Calu3 (cell line): ENCODE measurements at regions not wholly inside any gene's neighbourhood (a gene's known extent, or its start where the extent isn't known, plus 50 kb on each side); places are given as distances from the start of the nearest gene placed in this dataset.

Experiments
- BruUV-seq: library from RNA; stranded (reverse); fragments of 400-500 nt; replicated peaks from 2 replicates; lab custom pipeline; 2021; lab: Mats Ljungman, UMichigan
- CTCF ChIA-PET: fragments of 300-600 bp; sonication (Branson Sonifier 250); formaldehyde crosslinking; loops from one replicate; lab custom pipeline; 2022; ENCODE audit warnings: antibody characterized with exemption; lab: Charles Lee
- DNase-seq: peaks from one replicate; pipeline ENCODE4 v3.0.0; 2022
- H3K27ac Mint-ChIP-seq: one replicate; pipeline ENCODE4 v1.8.0; 2022; ENCODE audit warnings: mixed read lengths; ENCODE audit not compliant: unreplicated experiment
- H3K27me3 Mint-ChIP-seq: one replicate; pipeline ENCODE4 v1.8.0; 2022; ENCODE audit warnings: mixed read lengths; ENCODE audit not compliant: unreplicated experiment
- H3K36me3 Mint-ChIP-seq: one replicate; pipeline ENCODE4 v1.8.0; 2022; ENCODE audit warnings: mild to moderate bottlenecking, moderate library complexity, mixed read lengths; ENCODE audit not compliant: insufficient read depth, unreplicated experiment
- H3K4me1 Mint-ChIP-seq: one replicate; pipeline ENCODE4 v1.8.0; 2022; ENCODE audit warnings: mild to moderate bottlenecking, low read depth, mixed read lengths; ENCODE audit not compliant: unreplicated experiment
- H3K4me3 Mint-ChIP-seq: one replicate; pipeline ENCODE4 v1.8.0; 2022; ENCODE audit warnings: mild to moderate bottlenecking, low read depth, moderate library complexity, mixed read lengths; ENCODE audit not compliant: unreplicated experiment
- H3K9me3 Mint-ChIP-seq: one replicate; pipeline ENCODE4 v1.8.0; 2022; ENCODE audit warnings: low read depth, mixed read lengths; ENCODE audit not compliant: unreplicated experiment
- intact Hi-C: fragments of 100-400 bp; cut with micrococcal nuclease; formaldehyde crosslinking; loops from one replicate; pipeline ENCODE4 v1.10.0; 2022; ENCODE audit not compliant: unreplicated experiment
- TF ChIP-seq, protein P1 (sequence below): fragments of 200-600 bp; IDR thresholded peaks from one replicate; pipeline ENCODE4 v1.8.0; 2022; ENCODE audit warnings: antibody characterized with exemption; ENCODE audit not compliant: unreplicated experiment

DNA sequence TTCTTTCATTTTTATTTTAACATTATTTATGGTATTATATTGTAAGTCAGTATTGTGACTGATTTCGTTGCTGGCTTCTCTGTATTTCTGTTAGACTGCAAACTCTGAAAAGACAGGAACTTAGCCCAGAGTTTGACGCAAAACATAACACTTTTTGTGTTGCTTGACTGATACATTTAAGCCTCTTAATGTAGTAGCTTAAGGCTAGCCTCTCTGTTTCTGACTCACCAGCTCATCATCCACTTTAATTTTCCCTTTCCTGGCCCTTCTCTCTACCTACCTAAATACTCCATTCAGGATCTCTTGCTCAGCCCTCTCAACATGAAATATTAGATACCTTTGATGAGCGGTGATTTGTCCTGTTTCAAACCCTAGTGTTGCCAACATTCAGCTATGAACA, 420.6 kb downstream of the LRFN5 start:
- intact Hi-C loops: no loop called here
- no peaks in the 10 kb centered on the region for H3K36me3 Mint-ChIP-seq

DNA sequence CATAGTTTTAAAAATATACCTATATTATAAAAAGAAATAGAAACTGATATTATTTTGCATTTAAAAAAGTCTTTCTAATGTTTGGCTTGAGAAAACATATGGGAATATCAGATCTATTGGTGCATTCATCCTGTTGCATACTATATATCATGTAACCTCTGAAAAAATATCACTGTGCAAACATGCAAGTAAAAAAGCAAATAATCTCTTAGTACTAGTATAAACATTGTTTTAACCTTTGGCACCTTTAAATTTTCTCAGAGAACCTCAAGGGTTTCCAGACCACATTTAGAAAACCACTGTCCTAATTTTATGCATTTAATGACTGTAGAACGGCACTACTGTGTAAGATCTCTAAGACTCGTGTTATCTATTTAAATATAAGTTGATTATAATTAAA, 416.8 kb downstream of the LRFN5 start:
- BruUV-seq: no TSS peak
- no peak for DNase-seq
- TF ChIP-seq, protein P1, sequence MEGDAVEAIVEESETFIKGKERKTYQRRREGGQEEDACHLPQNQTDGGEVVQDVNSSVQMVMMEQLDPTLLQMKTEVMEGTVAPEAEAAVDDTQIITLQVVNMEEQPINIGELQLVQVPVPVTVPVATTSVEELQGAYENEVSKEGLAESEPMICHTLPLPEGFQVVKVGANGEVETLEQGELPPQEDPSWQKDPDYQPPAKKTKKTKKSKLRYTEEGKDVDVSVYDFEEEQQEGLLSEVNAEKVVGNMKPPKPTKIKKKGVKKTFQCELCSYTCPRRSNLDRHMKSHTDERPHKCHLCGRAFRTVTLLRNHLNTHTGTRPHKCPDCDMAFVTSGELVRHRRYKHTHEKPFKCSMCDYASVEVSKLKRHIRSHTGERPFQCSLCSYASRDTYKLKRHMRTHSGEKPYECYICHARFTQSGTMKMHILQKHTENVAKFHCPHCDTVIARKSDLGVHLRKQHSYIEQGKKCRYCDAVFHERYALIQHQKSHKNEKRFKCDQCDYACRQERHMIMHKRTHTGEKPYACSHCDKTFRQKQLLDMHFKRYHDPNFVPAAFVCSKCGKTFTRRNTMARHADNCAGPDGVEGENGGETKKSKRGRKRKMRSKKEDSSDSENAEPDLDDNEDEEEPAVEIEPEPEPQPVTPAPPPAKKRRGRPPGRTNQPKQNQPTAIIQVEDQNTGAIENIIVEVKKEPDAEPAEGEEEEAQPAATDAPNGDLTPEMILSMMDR: no peak
- Mint-ChIP-seq H3K27ac (no peak overlapping the region), H3K4me3 (no peak overlapping the region), H3K27me3 (no peaks in the 10 kb centered on the region), H3K4me1 (no peaks in the 10 kb centered on the region), H3K9me3 (peaks cover 20% of the 10 kb centered on the region), H3K36me3 (no peaks in the 10 kb centered on the region)
- intact Hi-C loops: no loop called here
- CTCF ChIA-PET: no interaction called here

More for the DNA sequence above, 420.6 kb downstream of the LRFN5 start:
- TF ChIP-seq, protein P1: no peak
- Mint-ChIP-seq H3K4me1 (no peaks in the 10 kb centered on the region), H3K9me3 (peaks cover 9% of the 10 kb centered on the region), H3K27ac (no peak overlapping the region), H3K27me3 (no peaks in the 10 kb centered on the region), H3K4me3 (no peak overlapping the region)
- no peak for DNase-seq
- no TSS peak for BruUV-seq
- CTCF ChIA-PET: no interaction called here

DNA sequence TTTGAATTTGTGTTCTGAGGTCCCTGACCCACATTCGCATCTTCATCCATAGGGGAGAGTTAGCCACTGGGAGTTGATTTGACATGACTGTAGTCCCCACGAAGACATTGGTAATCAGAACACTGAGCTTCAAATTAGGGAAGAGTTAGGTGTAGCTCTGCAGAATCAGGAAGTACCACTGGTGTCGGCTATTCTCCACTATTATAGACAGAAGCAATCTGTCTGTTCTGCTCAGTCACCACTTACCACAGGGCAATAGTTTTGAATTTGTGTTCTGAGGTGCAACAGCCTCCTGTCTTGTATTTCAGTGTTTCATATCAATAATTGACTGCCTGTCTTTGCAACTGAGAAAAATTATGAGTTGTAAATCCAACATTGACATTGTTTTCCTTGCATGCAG, 407.6 kb downstream of the LRFN5 start:
- intact Hi-C loops: no loop called here
- Mint-ChIP-seq H3K4me3 (no peak overlapping the region), H3K36me3 (no peaks in the 10 kb centered on the region), H3K27me3 (no peaks in the 10 kb centered on the region), H3K9me3 (peaks cover 18% of the 10 kb centered on the region), H3K4me1 (no peaks in the 10 kb centered on the region), H3K27ac (no peak overlapping the region)
- no TSS peak for BruUV-seq
- CTCF ChIA-PET: no interaction called here
- TF ChIP-seq, protein P1: no peak
- DNase-seq: no peak

GRCh38 chr14:42013559-42013958, 406.9 kb downstream of the LRFN5 start:
- H3K9me3 Mint-ChIP-seq: peaks cover 14% of the 10 kb centered on the region
- CTCF ChIA-PET: no interaction called here
- no peak overlapping the region for H3K4me3 Mint-ChIP-seq
- TF ChIP-seq, protein P1: no peak
- no peak overlapping the region for H3K27ac Mint-ChIP-seq
- intact Hi-C loops: no loop called here
- BruUV-seq: no TSS peak
- no peaks in the 10 kb centered on the region for H3K27me3 Mint-ChIP-seq
- H3K4me1 Mint-ChIP-seq: no peaks in the 10 kb centered on the region
- no peak for DNase-seq
- H3K36me3 Mint-ChIP-seq: no peaks in the 10 kb centered on the region
